ENCODE measurements at regions not wholly inside any gene's neighbourhood (a gene's known extent, or its start where the extent isn't known, plus 50 kb on each side); places are given as distances from the start of the nearest gene placed in this dataset.

GRCh38 chr5:33072726-33073125, 361.6 kb downstream of the NPR3 start:
- Histone ChIP-seq H3K27me3 (ENCODE audit: control insufficient read depth in 3 of 3, insufficient read depth in 3 of 3, low read length in 3 of 3) (no peaks in the 10 kb centered on the region), H3K9me3 (ENCODE audit: control insufficient read depth in 2 of 2, insufficient read depth in 1 of 2, low read depth in 1 of 2, low read length in 1 of 2) (no peaks in the 10 kb centered on the region), H3K4me1 (ENCODE audit: control insufficient read depth in 3 of 3, insufficient read depth in 2 of 3, low read depth in 1 of 3, low read length in 2 of 3) (no peaks in the 10 kb centered on the region), H3K36me3 (ENCODE audit: control insufficient read depth in 3 of 3, insufficient read depth in 2 of 3, low read depth in 1 of 3, low read length in 3 of 3) (no peaks in the 10 kb centered on the region), H3K27ac (ENCODE audit: low read depth in 1 of 3, low read length in 2 of 3) (no peak overlapping the region), H3K4me3 (ENCODE audit: low read depth in 1 of 3, low read length in 3 of 3) (no peak overlapping the region)
- FAIRE-seq (no peak), DNase-seq (no peak)
- WGBS, 3 donors = 73 to 83% (median 78%) methylated on average over 2 of the region's 2 CpGs

GRCh38 chr5:33073881-33074327, 362.8 kb downstream of the NPR3 start:
- H3K4me1 ChIP-seq (ENCODE audit: control insufficient read depth in 3 of 3, insufficient read depth in 2 of 3, low read depth in 1 of 3, low read length in 2 of 3) = no peaks in the 10 kb centered on the region
- WGBS, 3 donors = 54 to 71% (median 62%) methylated on average over 3 of the region's 3 CpGs
- no peak overlapping the region for H3K27ac ChIP-seq (ENCODE audit: low read depth in 1 of 3, low read length in 2 of 3)
- DNase-seq (no peak), FAIRE-seq (no peak)
- H3K36me3 ChIP-seq (ENCODE audit: control insufficient read depth in 3 of 3, insufficient read depth in 2 of 3, low read depth in 1 of 3, low read length in 3 of 3) = no peaks in the 10 kb centered on the region
- no peaks in the 10 kb centered on the region for H3K27me3 ChIP-seq (ENCODE audit: control insufficient read depth in 3 of 3, insufficient read depth in 3 of 3, low read length in 3 of 3)
- no peaks in the 10 kb centered on the region for H3K9me3 ChIP-seq (ENCODE audit: control insufficient read depth in 2 of 2, insufficient read depth in 1 of 2, low read depth in 1 of 2, low read length in 1 of 2)
- no peak overlapping the region for H3K4me3 ChIP-seq (ENCODE audit: low read depth in 1 of 3, low read length in 3 of 3)

GRCh38 chr5:33074548-33074947, 363.4 kb downstream of the NPR3 start:
- Histone ChIP-seq H3K9me3 (ENCODE audit: control insufficient read depth in 2 of 2, insufficient read depth in 1 of 2, low read depth in 1 of 2, low read length in 1 of 2) (no peaks in the 10 kb centered on the region), H3K27me3 (ENCODE audit: control insufficient read depth in 3 of 3, insufficient read depth in 3 of 3, low read length in 3 of 3) (no peaks in the 10 kb centered on the region), H3K36me3 (ENCODE audit: control insufficient read depth in 3 of 3, insufficient read depth in 2 of 3, low read depth in 1 of 3, low read length in 3 of 3) (no peaks in the 10 kb centered on the region), H3K4me3 (ENCODE audit: low read depth in 1 of 3, low read length in 3 of 3) (no peak overlapping the region), H3K27ac (ENCODE audit: low read depth in 1 of 3, low read length in 2 of 3) (no peak overlapping the region), H3K4me1 (ENCODE audit: control insufficient read depth in 3 of 3, insufficient read depth in 2 of 3, low read depth in 1 of 3, low read length in 2 of 3) (no peaks in the 10 kb centered on the region)
- FAIRE-seq = no peak
- DNase-seq = no peak
- 73 to 80% (median 75%) methylated on average over 3 of the region's 3 CpGs for WGBS, 3 donors

- no peaks in the 10 kb centered on the region for H3K4me1 ChIP-seq (ENCODE audit: control insufficient read depth in 3 of 3, insufficient read depth in 2 of 3, low read depth in 1 of 3, low read length in 2 of 3)
- no peaks in the 10 kb centered on the region for H3K27me3 ChIP-seq (ENCODE audit: control insufficient read depth in 3 of 3, insufficient read depth in 3 of 3, low read length in 3 of 3)
- WGBS, 3 donors = 39 to 58% (median 52%) methylated on average over 2 of the region's 2 CpGs
- H3K36me3 ChIP-seq (ENCODE audit: control insufficient read depth in 3 of 3, insufficient read depth in 2 of 3, low read depth in 1 of 3, low read length in 3 of 3) = no peaks in the 10 kb centered on the region
- no peak for FAIRE-seq
- H3K27ac ChIP-seq (ENCODE audit: low read depth in 1 of 3, low read length in 2 of 3) = no peak overlapping the region
- DNase-seq = no peak
- no peak overlapping the region for H3K4me3 ChIP-seq (ENCODE audit: low read depth in 1 of 3, low read length in 3 of 3)
- no peaks in the 10 kb centered on the region for H3K9me3 ChIP-seq (ENCODE audit: control insufficient read depth in 2 of 2, insufficient read depth in 1 of 2, low read depth in 1 of 2, low read length in 1 of 2)
These were observed 364.6 kb downstream of the NPR3 start for GRCh38 chr5:33075731-33076130.

GRCh38 chr5:33079548-33079947, 361.2 kb upstream of the TARS1 start:
- Histone ChIP-seq H3K9me3 (ENCODE audit: control insufficient read depth in 2 of 2, insufficient read depth in 1 of 2, low read depth in 1 of 2, low read length in 1 of 2) (no peaks in the 10 kb centered on the region), H3K4me1 (ENCODE audit: control insufficient read depth in 3 of 3, insufficient read depth in 2 of 3, low read depth in 1 of 3, low read length in 2 of 3) (no peaks in the 10 kb centered on the region), H3K4me3 (ENCODE audit: low read depth in 1 of 3, low read length in 3 of 3) (no peak overlapping the region), H3K36me3 (ENCODE audit: control insufficient read depth in 3 of 3, insufficient read depth in 2 of 3, low read depth in 1 of 3, low read length in 3 of 3) (no peaks in the 10 kb centered on the region), H3K27ac (ENCODE audit: low read depth in 1 of 3, low read length in 2 of 3) (no peak overlapping the region), H3K27me3 (ENCODE audit: control insufficient read depth in 3 of 3, insufficient read depth in 3 of 3, low read length in 3 of 3) (no peaks in the 10 kb centered on the region)
- DNase-seq (no peak), FAIRE-seq (no peak)

GRCh38 chr5:33080287-33080686, 360.5 kb upstream of the TARS1 start:
- 51 to 65% (median 62%) methylated on average over 4 of the region's 4 CpGs for WGBS, 3 donors
- Histone ChIP-seq H3K27me3 (ENCODE audit: control insufficient read depth in 3 of 3, insufficient read depth in 3 of 3, low read length in 3 of 3) (no peaks in the 10 kb centered on the region), H3K27ac (ENCODE audit: low read depth in 1 of 3, low read length in 2 of 3) (no peak overlapping the region), H3K36me3 (ENCODE audit: control insufficient read depth in 3 of 3, insufficient read depth in 2 of 3, low read depth in 1 of 3, low read length in 3 of 3) (no peaks in the 10 kb centered on the region), H3K4me1 (ENCODE audit: control insufficient read depth in 3 of 3, insufficient read depth in 2 of 3, low read depth in 1 of 3, low read length in 2 of 3) (no peaks in the 10 kb centered on the region), H3K9me3 (ENCODE audit: control insufficient read depth in 2 of 2, insufficient read depth in 1 of 2, low read depth in 1 of 2, low read length in 1 of 2) (no peaks in the 10 kb centered on the region), H3K4me3 (ENCODE audit: low read depth in 1 of 3, low read length in 3 of 3) (no peak overlapping the region)
- DNase-seq (no peak), FAIRE-seq (no peak)

- 57 to 64% (median 60%) methylated on average over 2 of the region's 2 CpGs for WGBS, 3 donors
- no peak for FAIRE-seq
- no peaks in the 10 kb centered on the region for H3K4me1 ChIP-seq (ENCODE audit: control insufficient read depth in 3 of 3, insufficient read depth in 2 of 3, low read depth in 1 of 3, low read length in 2 of 3)
- H3K9me3 ChIP-seq (ENCODE audit: control insufficient read depth in 2 of 2, insufficient read depth in 1 of 2, low read depth in 1 of 2, low read length in 1 of 2) = no peaks in the 10 kb centered on the region
- no peaks in the 10 kb centered on the region for H3K36me3 ChIP-seq (ENCODE audit: control insufficient read depth in 3 of 3, insufficient read depth in 2 of 3, low read depth in 1 of 3, low read length in 3 of 3)
- no peak overlapping the region for H3K4me3 ChIP-seq (ENCODE audit: low read depth in 1 of 3, low read length in 3 of 3)
- H3K27me3 ChIP-seq (ENCODE audit: control insufficient read depth in 3 of 3, insufficient read depth in 3 of 3, low read length in 3 of 3) = no peaks in the 10 kb centered on the region
- H3K27ac ChIP-seq (ENCODE audit: low read depth in 1 of 3, low read length in 2 of 3) = no peak overlapping the region
- DNase-seq = no peak
These were observed 352.6 kb upstream of the TARS1 start for GRCh38 chr5:33088176-33088575.

- no peaks in the 10 kb centered on the region for H3K4me1 ChIP-seq (ENCODE audit: control insufficient read depth in 3 of 3, insufficient read depth in 2 of 3, low read depth in 1 of 3, low read length in 2 of 3)
- FAIRE-seq = no peak
These were observed 349.0 kb upstream of the TARS1 start for GRCh38 chr5:33091571-33092363.

GRCh38 chr5:33092719-33093118, 348.0 kb upstream of the TARS1 start:
- FAIRE-seq = no peak
- Histone ChIP-seq H3K4me1 (ENCODE audit: control insufficient read depth in 3 of 3, insufficient read depth in 2 of 3, low read depth in 1 of 3, low read length in 2 of 3) (no peaks in the 10 kb centered on the region), H3K27ac (ENCODE audit: low read depth in 1 of 3, low read length in 2 of 3) (no peak overlapping the region), H3K27me3 (ENCODE audit: control insufficient read depth in 3 of 3, insufficient read depth in 3 of 3, low read length in 3 of 3) (no peaks in the 10 kb centered on the region), H3K9me3 (ENCODE audit: control insufficient read depth in 2 of 2, insufficient read depth in 1 of 2, low read depth in 1 of 2, low read length in 1 of 2) (no peaks in the 10 kb centered on the region), H3K4me3 (ENCODE audit: low read depth in 1 of 3, low read length in 3 of 3) (no peak overlapping the region), H3K36me3 (ENCODE audit: control insufficient read depth in 3 of 3, insufficient read depth in 2 of 3, low read depth in 1 of 3, low read length in 3 of 3) (no peaks in the 10 kb centered on the region)
- DNase-seq = no peak
- 58 to 83% (median 64%) methylated on average over 3 of the region's 3 CpGs for WGBS, 3 donors

More at GRCh38 chr5:33091571-33092363, 349.0 kb upstream of the TARS1 start:
- Histone ChIP-seq H3K27me3 (ENCODE audit: control insufficient read depth in 3 of 3, insufficient read depth in 3 of 3, low read length in 3 of 3) (no peaks in the 10 kb centered on the region), H3K27ac (ENCODE audit: low read depth in 1 of 3, low read length in 2 of 3) (no peak overlapping the region), H3K4me3 (ENCODE audit: low read depth in 1 of 3, low read length in 3 of 3) (no peak overlapping the region), H3K9me3 (ENCODE audit: control insufficient read depth in 2 of 2, insufficient read depth in 1 of 2, low read depth in 1 of 2, low read length in 1 of 2) (no peaks in the 10 kb centered on the region), H3K36me3 (ENCODE audit: control insufficient read depth in 3 of 3, insufficient read depth in 2 of 3, low read depth in 1 of 3, low read length in 3 of 3) (no peaks in the 10 kb centered on the region)
- no peak for DNase-seq

All from small intestine (tissue), 7 donors.